ENCODE measurements at regions not wholly inside any gene's neighbourhood (a gene's known extent, or its start where the extent isn't known, plus 50 kb on each side); places are given as distances from the start of the nearest gene placed in this dataset.
"Not testable (repeated sequence)": the region's sequence is repeated elsewhere in the genome, so short reads cannot be mapped to it uniquely, and the experiment has no call there.

- ATAC-seq (no peak), DNase-seq (no peak)
- intact Hi-C loops (cut with micrococcal nuclease), result no loop called here
Observed at GRCh38 chr5:85484982-85485574, 1100.4 kb upstream of the EDIL3 start.

GRCh38 chr5:85488295-85488694 lies 1103.6 kb upstream of the EDIL3 start:
- ATAC-seq (no peak), DNase-seq (no peak)
- intact Hi-C loops (cut with micrococcal nuclease), result no loop called here

GRCh38 chr5:85500869-85501268 lies 1116.2 kb upstream of the EDIL3 start:
- intact Hi-C loops (cut with micrococcal nuclease), result no loop called here
- ATAC-seq (no peak), DNase-seq (no peak)

DNA sequence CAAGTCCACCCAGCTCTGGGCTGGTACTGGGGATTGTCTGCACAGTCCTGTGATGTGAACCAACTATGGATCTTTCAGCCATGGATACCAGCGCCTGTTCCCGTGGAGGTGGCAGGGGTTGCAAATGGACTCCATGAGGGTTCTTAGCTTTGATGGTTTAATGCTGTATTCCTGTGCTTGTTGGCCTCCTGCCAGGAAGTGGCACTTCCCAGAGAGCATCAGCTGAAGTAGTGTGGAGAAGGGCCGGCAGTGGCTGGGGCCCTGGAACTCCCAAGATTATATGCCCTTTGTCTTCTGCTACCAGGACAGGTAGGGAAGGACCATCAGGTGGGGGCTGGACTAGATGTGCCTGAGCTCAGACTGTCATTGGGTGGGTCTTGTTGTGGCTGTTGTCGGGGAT lies 1104.8 kb upstream of the COX7C start:
- intact Hi-C loops (cut with micrococcal nuclease), result no loop called here
- ATAC-seq (no peak), DNase-seq (no peak)

DNA sequence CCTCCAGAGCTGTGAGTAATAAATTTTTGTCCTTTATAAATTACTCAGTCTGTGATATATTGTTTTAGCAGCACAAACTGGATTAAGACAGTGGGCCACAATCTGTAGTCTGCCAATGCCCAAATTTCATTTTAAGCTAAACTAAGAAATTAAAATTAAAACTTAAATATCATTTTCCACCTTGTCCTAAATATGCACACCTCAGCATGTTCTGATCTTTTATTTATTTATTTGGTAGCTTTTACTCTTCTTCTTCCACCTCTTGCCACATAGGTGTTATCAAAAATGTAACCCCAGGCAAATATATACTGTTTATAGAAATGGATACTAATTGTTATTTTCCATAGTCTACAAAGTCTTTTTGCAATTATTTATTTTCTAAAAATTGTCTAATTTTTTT lies 1102.2 kb upstream of the COX7C start:
- ATAC-seq (no peak), DNase-seq (no peak)
- intact Hi-C loops (cut with micrococcal nuclease), result no loop called here

DNA sequence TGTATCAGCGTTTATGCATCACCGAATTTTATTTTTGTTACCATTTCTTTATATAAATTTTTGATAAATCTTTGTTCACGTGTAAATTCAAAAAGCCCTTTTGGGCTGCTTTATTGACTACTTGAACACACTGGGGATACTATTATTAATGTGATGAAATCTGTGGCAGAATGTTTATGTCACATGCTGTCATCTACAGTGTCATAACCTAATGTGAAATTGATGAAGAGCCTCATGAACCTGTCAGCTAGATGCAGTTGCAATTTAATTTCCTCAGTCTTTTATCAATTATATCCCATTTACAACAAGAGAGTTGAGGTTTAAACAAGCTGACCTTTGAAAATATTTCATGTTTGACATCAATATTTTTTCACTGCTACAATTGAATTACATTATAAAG lies 1100.4 kb upstream of the COX7C start:
- ATAC-seq (no peak), DNase-seq (no peak)
- intact Hi-C loops (cut with micrococcal nuclease), result no loop called here

DNA sequence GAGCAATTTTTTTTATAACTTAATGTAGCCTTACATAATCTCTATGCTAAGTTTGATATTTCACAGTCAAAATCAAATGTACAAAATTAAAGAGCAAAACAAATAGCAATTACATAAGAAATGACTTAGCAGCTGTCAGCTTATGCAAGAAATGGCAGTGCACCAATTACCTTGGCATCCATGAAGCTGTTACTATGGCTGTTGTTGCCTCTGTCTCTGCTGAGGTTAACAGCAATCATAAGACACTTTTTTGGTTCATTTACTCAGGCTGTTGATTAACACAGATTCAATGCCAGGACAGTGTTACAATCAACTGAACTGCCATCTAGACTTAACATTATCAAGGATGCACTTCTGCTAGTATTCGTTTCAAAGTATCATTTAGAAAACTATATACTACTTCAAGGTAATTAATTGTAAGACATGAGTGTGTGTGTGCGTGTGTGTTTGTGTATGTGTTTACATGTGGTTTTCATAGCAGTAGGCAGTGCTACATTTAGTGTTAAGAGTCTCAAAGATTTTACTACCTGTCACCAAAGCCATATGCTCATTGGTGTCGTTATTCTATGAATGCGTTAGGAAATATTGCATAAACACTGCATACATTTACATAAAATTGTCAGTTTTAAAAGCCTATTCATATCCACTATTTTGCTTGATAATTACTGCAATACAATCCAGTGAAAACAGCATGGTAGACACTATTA lies 1084.2 kb upstream of the COX7C start:
- intact Hi-C loops (cut with micrococcal nuclease), result no loop called here
- no peak for ATAC-seq
- no peak for DNase-seq

- no peak for ATAC-seq
- intact Hi-C loops (cut with micrococcal nuclease), result no loop called here
- DNase-seq, result no peak
Observed at GRCh38 chr5:85538362-85538761, 1079.4 kb upstream of the COX7C start.

GRCh38 chr5:85545129-85545528 lies 1072.6 kb upstream of the COX7C start:
- ATAC-seq (no peak), DNase-seq (no peak)
- intact Hi-C loops (cut with micrococcal nuclease), result no loop called here

- no peak for DNase-seq
- intact Hi-C loops (cut with micrococcal nuclease), result no loop called here
- no peak for ATAC-seq
Observed at GRCh38 chr5:85549229-85549628, 1068.5 kb upstream of the COX7C start.

DNA sequence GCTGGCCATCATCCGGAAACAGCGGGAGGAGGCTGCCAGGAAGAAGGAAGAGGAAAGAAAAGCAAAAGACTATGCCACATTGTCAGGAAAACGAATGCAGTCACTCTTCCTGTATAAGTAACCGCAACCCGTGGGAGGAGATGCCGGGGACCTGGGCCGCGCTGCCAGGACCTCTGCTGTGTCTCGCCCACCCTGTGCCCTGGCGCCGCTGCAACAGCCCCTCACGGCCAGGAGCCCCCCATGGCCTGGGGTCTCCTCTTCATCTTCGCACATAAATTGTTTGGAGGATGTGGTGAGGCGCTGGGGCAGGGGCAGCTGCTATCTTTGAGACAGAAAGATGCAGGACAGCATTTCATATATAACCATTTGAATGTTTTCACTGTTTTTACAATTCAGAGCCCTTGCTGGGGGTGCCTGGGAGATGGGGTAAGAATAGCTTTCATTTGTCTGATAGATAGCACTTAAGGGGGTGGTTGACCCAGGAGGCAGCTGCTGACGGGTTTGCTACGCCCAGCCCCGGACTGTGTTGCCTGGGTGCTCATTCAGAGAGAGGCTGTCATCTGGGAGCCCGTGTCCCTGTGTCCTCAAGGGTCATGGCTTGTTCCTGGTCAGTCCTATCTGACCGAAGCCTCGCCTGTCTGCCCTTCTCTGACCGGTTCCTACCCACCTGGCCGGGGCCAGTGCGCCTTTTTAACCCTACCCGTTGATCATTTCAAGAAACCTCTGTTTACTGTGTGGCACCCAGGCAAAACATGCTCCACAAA lies 1067.7 kb upstream of the COX7C start:
- DNase-seq, result no peak
- intact Hi-C loops (cut with micrococcal nuclease), result no loop called here
- no peak for ATAC-seq

DNA sequence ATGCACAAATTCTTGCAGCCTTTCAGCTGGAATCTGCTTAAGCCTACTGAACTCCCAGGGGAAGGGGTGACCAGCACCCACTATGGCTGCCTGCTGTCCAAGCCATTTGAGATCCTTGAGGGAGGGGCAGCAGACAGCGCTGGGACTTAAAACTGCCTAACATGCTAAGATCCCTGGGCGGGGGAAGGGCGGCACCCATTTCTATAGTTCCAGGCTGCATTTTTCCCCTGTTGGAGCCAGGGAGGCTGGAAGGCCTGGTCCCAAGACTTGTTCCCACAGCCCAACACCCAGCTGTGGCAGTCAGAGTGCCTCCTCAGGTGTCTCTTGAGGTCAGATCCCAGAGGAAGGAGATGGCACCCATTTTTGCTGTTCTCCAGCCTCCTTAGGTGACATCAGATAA lies 1061.3 kb upstream of the COX7C start:
- ATAC-seq, result no peak
- intact Hi-C loops (cut with micrococcal nuclease), result no loop called here

GRCh38 chr5:85576666-85577065 lies 1041.1 kb upstream of the COX7C start:
- ATAC-seq, result no peak
- DNase-seq, result no peak
- intact Hi-C loops (cut with micrococcal nuclease), result no loop called here

More for the DNA sequence above, 1061.3 kb upstream of the COX7C start:
- DNase-seq, result no peak

DNA sequence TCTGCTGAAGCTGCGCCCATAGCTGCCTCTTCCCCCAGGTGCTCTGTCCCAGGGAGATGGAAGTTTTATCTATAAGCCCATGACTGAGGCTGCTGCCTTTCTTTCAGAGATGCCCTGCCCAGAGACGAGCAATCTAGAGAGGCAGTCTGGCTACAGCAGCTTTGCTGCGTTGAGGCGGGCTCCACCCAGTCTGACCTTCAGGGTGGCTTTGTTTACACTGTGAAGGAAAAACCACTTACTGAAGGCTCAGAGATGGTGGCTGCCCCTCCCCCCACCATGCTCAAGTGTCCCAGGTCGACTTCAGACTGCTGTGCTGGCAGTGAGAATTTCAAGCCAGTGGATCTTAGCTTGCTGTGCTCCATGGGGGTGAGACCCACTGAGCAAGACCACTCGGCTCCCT lies 1029.9 kb upstream of the COX7C start:
- DNase-seq; intact Hi-C loops (cut with micrococcal nuclease); ATAC-seq: not testable (repeated sequence)

GRCh38 chr5:85588268-85588667 lies 1029.5 kb upstream of the COX7C start:
- ATAC-seq; intact Hi-C loops (cut with micrococcal nuclease); DNase-seq: not testable (repeated sequence)

- intact Hi-C loops (cut with micrococcal nuclease), result no loop called here
- DNase-seq (no peak), ATAC-seq (no peak)
Observed at GRCh38 chr5:85590764-85591163, 1027.0 kb upstream of the COX7C start.

DNA sequence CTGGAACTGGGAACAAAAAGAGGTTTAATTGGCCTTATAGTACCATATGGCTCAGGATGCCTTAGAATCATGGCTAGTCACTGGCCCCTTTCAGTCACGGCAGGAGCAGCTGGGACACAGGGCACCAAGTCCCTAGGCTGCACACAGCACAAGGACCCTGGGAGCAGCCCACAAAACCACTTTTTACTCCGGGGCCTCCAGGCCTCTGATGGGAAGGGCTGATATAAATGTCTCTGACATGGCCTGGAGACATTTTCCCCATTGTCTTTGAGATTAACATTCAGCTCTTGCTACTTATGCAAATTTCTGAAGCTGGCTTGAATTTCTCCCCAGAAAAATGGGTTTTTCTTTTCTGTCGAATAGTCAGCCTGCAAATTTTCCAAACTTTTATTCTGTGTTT lies 1026.4 kb upstream of the COX7C start:
- intact Hi-C loops (cut with micrococcal nuclease), result no loop called here
- DNase-seq, result no peak
- ATAC-seq, result no peak

GRCh38 chr5:85602843-85603242 lies 1014.9 kb upstream of the COX7C start:
- intact Hi-C loops (cut with micrococcal nuclease), result no loop called here
- DNase-seq (no peak), ATAC-seq (no peak)

GRCh38 chr5:85604378-85604777 lies 1013.4 kb upstream of the COX7C start:
- no peak for DNase-seq
- intact Hi-C loops (cut with micrococcal nuclease), result no loop called here
- ATAC-seq, result peak; percentile 31

DNA sequence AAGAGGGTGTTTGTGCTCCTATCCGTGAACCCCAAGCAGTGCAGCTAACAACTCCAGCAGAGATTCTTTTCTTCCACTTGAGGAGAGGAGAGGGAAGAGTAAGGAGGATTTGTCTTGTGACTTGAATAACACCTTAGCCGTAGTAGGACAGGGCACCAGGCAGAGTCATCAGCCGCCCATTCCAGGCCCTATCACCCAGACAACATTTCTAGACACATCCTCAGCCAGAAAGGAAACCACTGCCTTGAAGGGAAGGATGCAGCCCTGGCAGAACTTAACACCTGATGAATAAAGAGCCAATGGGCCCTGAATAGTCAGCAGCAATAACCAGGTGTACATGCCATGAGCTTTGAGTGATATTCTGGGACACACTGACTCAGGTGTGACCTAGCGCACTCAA lies 1013.0 kb upstream of the COX7C start:
- DNase-seq (no peak), ATAC-seq (no peak)
- intact Hi-C loops (cut with micrococcal nuclease), result no loop called here

DNA sequence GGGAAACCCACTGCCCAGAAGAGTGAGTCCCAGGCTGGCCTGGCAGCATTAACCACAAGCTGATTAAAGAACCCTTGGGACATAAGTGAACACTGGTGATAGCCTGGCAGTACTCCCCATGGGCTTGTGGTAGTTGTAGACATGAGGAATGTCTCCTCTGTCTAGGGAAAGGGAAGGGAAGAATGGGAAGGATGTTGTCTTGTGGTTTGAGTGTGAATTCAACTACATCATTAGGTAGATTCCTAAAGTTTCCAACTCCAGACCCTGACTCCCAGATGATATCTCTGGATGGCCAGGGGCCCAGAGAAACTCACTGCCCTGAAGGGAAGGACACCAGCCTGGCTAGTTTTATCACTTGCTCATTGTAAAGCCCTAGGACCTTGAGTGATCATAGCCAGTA lies 1012.4 kb upstream of the COX7C start:
- intact Hi-C loops (cut with micrococcal nuclease), result no loop called here
- DNase-seq (no peak), ATAC-seq (no peak)

All from left ventricle myocardium superior (tissue), 1 donor.